ENCODE measurements at regions not wholly inside any gene's neighbourhood (a gene's known extent, or its start where the extent isn't known, plus 50 kb on each side); places are given as distances from the start of the nearest gene placed in this dataset.
"Not testable (repeated sequence)": the region's sequence is repeated elsewhere in the genome, so short reads cannot be mapped to it uniquely, and the experiment has no call there.

GRCh38 chr7:125857606-125858005 lies 928.0 kb upstream of the POT1 start:
- DNase-seq = no peak
- Mint-ChIP-seq H3K27me3 (ENCODE audit: low read depth) (no peaks in the 10 kb centered on the region), H3K36me3 (ENCODE audit: low read depth) (no peaks in the 10 kb centered on the region), H3K4me3 (no peak overlapping the region), H3K27ac (no peak overlapping the region), H3K4me1 (ENCODE audit: low read depth) (no peaks in the 10 kb centered on the region), H3K9me3 (peaks cover 1% of the 10 kb centered on the region)
- CTCF ChIA-PET = no interaction called here
- intact Hi-C loops (cut with micrococcal nuclease) = no loop called here

GRCh38 chr7:125848157-125848556 lies 918.5 kb upstream of the POT1 start:
- H3K4me3 Mint-ChIP-seq = no peak overlapping the region
- H3K9me3 Mint-ChIP-seq = peaks cover 13% of the 10 kb centered on the region
- no peaks in the 10 kb centered on the region for H3K27me3 Mint-ChIP-seq (ENCODE audit: low read depth)
- H3K36me3 Mint-ChIP-seq (ENCODE audit: low read depth) = no peaks in the 10 kb centered on the region
- no peaks in the 10 kb centered on the region for H3K4me1 Mint-ChIP-seq (ENCODE audit: low read depth)
- no peak overlapping the region for H3K27ac Mint-ChIP-seq
- intact Hi-C loops (cut with micrococcal nuclease) = no loop called here
- CTCF ChIA-PET = no interaction called here
- DNase-seq = no peak

- CTCF ChIA-PET = no interaction called here
- DNase-seq = no peak
- Mint-ChIP-seq H3K4me1 (ENCODE audit: low read depth) (no peaks in the 10 kb centered on the region), H3K27me3 (ENCODE audit: low read depth) (no peaks in the 10 kb centered on the region), H3K36me3 (ENCODE audit: low read depth) (no peaks in the 10 kb centered on the region), H3K9me3 (peaks cover 13% of the 10 kb centered on the region), H3K4me3 (no peak overlapping the region), H3K27ac (no peak overlapping the region)
- intact Hi-C loops (cut with micrococcal nuclease) = no loop called here
Observed at GRCh38 chr7:125847692-125848091, 918.1 kb upstream of the POT1 start.

- H3K36me3 Mint-ChIP-seq (ENCODE audit: low read depth) = no peaks in the 10 kb centered on the region
Observed at GRCh38 chr7:125847055-125847454, 917.4 kb upstream of the POT1 start.

GRCh38 chr7:125845686-125846085 lies 916.1 kb upstream of the POT1 start:
- intact Hi-C loops (cut with micrococcal nuclease) = no loop called here
- Mint-ChIP-seq H3K36me3 (ENCODE audit: low read depth) (no peaks in the 10 kb centered on the region), H3K27me3 (ENCODE audit: low read depth) (no peaks in the 10 kb centered on the region), H3K4me1 (ENCODE audit: low read depth) (no peaks in the 10 kb centered on the region), H3K9me3 (peaks cover 13% of the 10 kb centered on the region), H3K4me3 (no peak overlapping the region), H3K27ac (no peak overlapping the region)
- DNase-seq = no peak
- CTCF ChIA-PET = no interaction called here

More at GRCh38 chr7:125847055-125847454, 917.4 kb upstream of the POT1 start:
- CTCF ChIA-PET = no interaction called here
- H3K27me3 Mint-ChIP-seq (ENCODE audit: low read depth) = no peaks in the 10 kb centered on the region
- peaks cover 13% of the 10 kb centered on the region for H3K9me3 Mint-ChIP-seq
- no peak overlapping the region for H3K27ac Mint-ChIP-seq
- DNase-seq = no peak
- intact Hi-C loops (cut with micrococcal nuclease) = no loop called here
- no peaks in the 10 kb centered on the region for H3K4me1 Mint-ChIP-seq (ENCODE audit: low read depth)
- H3K4me3 Mint-ChIP-seq = no peak overlapping the region

GRCh38 chr7:125834421-125834820 lies 904.8 kb upstream of the POT1 start:
- no peak for DNase-seq
- Mint-ChIP-seq H3K27me3 (ENCODE audit: low read depth) (no peaks in the 10 kb centered on the region), H3K4me1 (ENCODE audit: low read depth) (no peaks in the 10 kb centered on the region), H3K4me3 (no peak overlapping the region), H3K9me3 (peaks cover 4% of the 10 kb centered on the region), H3K36me3 (ENCODE audit: low read depth) (no peaks in the 10 kb centered on the region), H3K27ac (no peak overlapping the region)
- intact Hi-C loops (cut with micrococcal nuclease) = no loop called here
- CTCF ChIA-PET = interaction anchor here (0.9 kb wide), 1 partner anchor 113 kb away, joined by 3 read pairs; no protein-coding TSS in a partner anchor

- Mint-ChIP-seq H3K27me3 (ENCODE audit: low read depth) (no peaks in the 10 kb centered on the region), H3K9me3 (peaks cover 4% of the 10 kb centered on the region), H3K27ac (no peak overlapping the region), H3K4me1 (ENCODE audit: low read depth) (no peaks in the 10 kb centered on the region), H3K4me3 (no peak overlapping the region), H3K36me3 (ENCODE audit: low read depth) (no peaks in the 10 kb centered on the region)
- DNase-seq = no peak
- CTCF ChIA-PET = no interaction called here
- intact Hi-C loops (cut with micrococcal nuclease) = no loop called here
Observed at GRCh38 chr7:125833839-125834238, 904.2 kb upstream of the POT1 start.

GRCh38 chr7:125830743-125831142 lies 901.1 kb upstream of the POT1 start:
- no peak overlapping the region for H3K27ac Mint-ChIP-seq
- peaks cover 11% of the 10 kb centered on the region for H3K9me3 Mint-ChIP-seq
- H3K27me3 Mint-ChIP-seq (ENCODE audit: low read depth) = no peaks in the 10 kb centered on the region
- no peaks in the 10 kb centered on the region for H3K36me3 Mint-ChIP-seq (ENCODE audit: low read depth)
- CTCF ChIA-PET = no interaction called here
- no peak overlapping the region for H3K4me3 Mint-ChIP-seq
- no peaks in the 10 kb centered on the region for H3K4me1 Mint-ChIP-seq (ENCODE audit: low read depth)
- DNase-seq = no peak
- intact Hi-C loops (cut with micrococcal nuclease) = no loop called here

GRCh38 chr7:125828153-125828700 lies 898.6 kb upstream of the POT1 start:
- Mint-ChIP-seq H3K9me3 (peaks cover 11% of the 10 kb centered on the region), H3K27ac (no peak overlapping the region), H3K27me3 (ENCODE audit: low read depth) (no peaks in the 10 kb centered on the region), H3K4me3 (no peak overlapping the region), H3K36me3 (ENCODE audit: low read depth) (no peaks in the 10 kb centered on the region), H3K4me1 (ENCODE audit: low read depth) (no peaks in the 10 kb centered on the region)
- CTCF ChIA-PET = no interaction called here
- intact Hi-C loops (cut with micrococcal nuclease) = no loop called here
- DNase-seq = no peak

- H3K9me3 Mint-ChIP-seq = peaks cover 7% of the 10 kb centered on the region
- DNase-seq = no peak
- H3K27ac Mint-ChIP-seq = no peak overlapping the region
- no peak overlapping the region for H3K4me3 Mint-ChIP-seq
- intact Hi-C loops (cut with micrococcal nuclease) = no loop called here
- CTCF ChIA-PET = no interaction called here
- H3K27me3 Mint-ChIP-seq (ENCODE audit: low read depth) = no peaks in the 10 kb centered on the region
- H3K36me3 Mint-ChIP-seq (ENCODE audit: low read depth) = no peaks in the 10 kb centered on the region
- H3K4me1 Mint-ChIP-seq (ENCODE audit: low read depth) = no peaks in the 10 kb centered on the region
Observed at GRCh38 chr7:125823538-125823937, 893.9 kb upstream of the POT1 start.

- no peak overlapping the region for H3K4me3 Mint-ChIP-seq
- H3K9me3 Mint-ChIP-seq = peaks cover 1% of the 10 kb centered on the region
- no peaks in the 10 kb centered on the region for H3K36me3 Mint-ChIP-seq (ENCODE audit: low read depth)
- H3K4me1 Mint-ChIP-seq (ENCODE audit: low read depth) = no peaks in the 10 kb centered on the region
- CTCF ChIA-PET = no interaction called here
- no peak overlapping the region for H3K27ac Mint-ChIP-seq
- H3K27me3 Mint-ChIP-seq (ENCODE audit: low read depth) = no peaks in the 10 kb centered on the region
- no peak for DNase-seq
- intact Hi-C loops (cut with micrococcal nuclease) = no loop called here
Observed at GRCh38 chr7:125820495-125820894, 890.9 kb upstream of the POT1 start.

- H3K4me1 Mint-ChIP-seq (ENCODE audit: low read depth) = no peaks in the 10 kb centered on the region
- no peak overlapping the region for H3K4me3 Mint-ChIP-seq
- H3K36me3 Mint-ChIP-seq (ENCODE audit: low read depth) = no peaks in the 10 kb centered on the region
- no peak overlapping the region for H3K27ac Mint-ChIP-seq
- no peaks in the 10 kb centered on the region for H3K27me3 Mint-ChIP-seq (ENCODE audit: low read depth)
- intact Hi-C loops (cut with micrococcal nuclease) = no loop called here
- H3K9me3 Mint-ChIP-seq = no peaks in the 10 kb centered on the region
- CTCF ChIA-PET = no interaction called here
- no peak for DNase-seq
Observed at GRCh38 chr7:125814100-125814499, 884.5 kb upstream of the POT1 start.

GRCh38 chr7:125806491-125806890 lies 876.9 kb upstream of the POT1 start:
- DNase-seq; intact Hi-C loops (cut with micrococcal nuclease); H3K27ac Mint-ChIP-seq; H3K36me3 Mint-ChIP-seq (ENCODE audit: low read depth); H3K4me1 Mint-ChIP-seq (ENCODE audit: low read depth); H3K27me3 Mint-ChIP-seq (ENCODE audit: low read depth); H3K4me3 Mint-ChIP-seq: not testable (repeated sequence)
- H3K9me3 Mint-ChIP-seq = peaks cover 15% of the 10 kb centered on the region
- CTCF ChIA-PET = interaction anchor here (0.6 kb wide), 1 partner anchor 56 kb away, joined by 3 read pairs; no protein-coding TSS in a partner anchor

- intact Hi-C loops (cut with micrococcal nuclease) = no loop called here
- H3K4me3 Mint-ChIP-seq = no peak overlapping the region
- no peak overlapping the region for H3K27ac Mint-ChIP-seq
- CTCF ChIA-PET = no interaction called here
- no peaks in the 10 kb centered on the region for H3K36me3 Mint-ChIP-seq (ENCODE audit: low read depth)
- H3K9me3 Mint-ChIP-seq = peaks cover 17% of the 10 kb centered on the region
- H3K4me1 Mint-ChIP-seq (ENCODE audit: low read depth) = no peaks in the 10 kb centered on the region
- no peaks in the 10 kb centered on the region for H3K27me3 Mint-ChIP-seq (ENCODE audit: low read depth)
- DNase-seq = no peak
Observed at GRCh38 chr7:125804273-125804672, 874.6 kb upstream of the POT1 start.

Data from activated naive CD4-positive, alpha-beta T cell treated with anti-CD3 and anti-CD28 coated beads for 36 hours (primary cell).